ENCODE measurements at regions not wholly inside any gene's neighbourhood (a gene's known extent, or its start where the extent isn't known, plus 50 kb on each side); places are given as distances from the start of the nearest gene placed in this dataset.

- Mint-ChIP-seq H3K9me3 (no peaks in the 10 kb centered on the region), H3K27ac (no peak overlapping the region), H3K4me1 (no peaks in the 10 kb centered on the region), H3K4me3 (no peak overlapping the region), H3K27me3 (no peaks in the 10 kb centered on the region), H3K36me3 (ENCODE audit: low read depth) (no peaks in the 10 kb centered on the region)
- no peak for DNase-seq
- POLR2A ChIA-PET: no interaction called here
- CTCF ChIA-PET: no interaction called here
These were observed 717.8 kb downstream of the TMTC2 start for GRCh38 chr12:83404521-83404920.

GRCh38 chr12:83390186-83390585, 703.5 kb downstream of the TMTC2 start:
- Mint-ChIP-seq H3K4me3 (no peak overlapping the region), H3K27me3 (no peaks in the 10 kb centered on the region), H3K36me3 (ENCODE audit: low read depth) (no peaks in the 10 kb centered on the region), H3K27ac (no peak overlapping the region), H3K9me3 (no peaks in the 10 kb centered on the region), H3K4me1 (no peaks in the 10 kb centered on the region)
- ChIA-PET POLR2A (no interaction called here), CTCF (no interaction called here)
- no peak for DNase-seq

- H3K4me1 Mint-ChIP-seq: no peaks in the 10 kb centered on the region
- POLR2A ChIA-PET: no interaction called here
- H3K4me3 Mint-ChIP-seq: no peak overlapping the region
- no peaks in the 10 kb centered on the region for H3K27me3 Mint-ChIP-seq
- H3K9me3 Mint-ChIP-seq: no peaks in the 10 kb centered on the region
- no peaks in the 10 kb centered on the region for H3K36me3 Mint-ChIP-seq (ENCODE audit: low read depth)
- CTCF ChIA-PET: no interaction called here
- no peak overlapping the region for H3K27ac Mint-ChIP-seq
- no peak for DNase-seq
These were observed 702.7 kb downstream of the TMTC2 start for GRCh38 chr12:83389237-83389996.

- Mint-ChIP-seq H3K27ac (no peak overlapping the region), H3K4me3 (no peak overlapping the region), H3K9me3 (no peaks in the 10 kb centered on the region), H3K4me1 (no peaks in the 10 kb centered on the region), H3K27me3 (no peaks in the 10 kb centered on the region), H3K36me3 (ENCODE audit: low read depth) (no peaks in the 10 kb centered on the region)
- ChIA-PET CTCF (no interaction called here), POLR2A (no interaction called here)
- no peak for DNase-seq
These were observed 701.8 kb downstream of the TMTC2 start for GRCh38 chr12:83388551-83388950.

- no peak overlapping the region for H3K4me3 Mint-ChIP-seq
- ChIA-PET CTCF (no interaction called here), POLR2A (no interaction called here)
- DNase-seq: no peak
- H3K27ac Mint-ChIP-seq: no peak overlapping the region
- no peaks in the 10 kb centered on the region for H3K4me1 Mint-ChIP-seq
- H3K27me3 Mint-ChIP-seq: no peaks in the 10 kb centered on the region
- no peaks in the 10 kb centered on the region for H3K9me3 Mint-ChIP-seq
- H3K36me3 Mint-ChIP-seq (ENCODE audit: low read depth): no peaks in the 10 kb centered on the region
These were observed 700.0 kb downstream of the TMTC2 start for GRCh38 chr12:83386527-83387264.

- no peaks in the 10 kb centered on the region for H3K36me3 Mint-ChIP-seq (ENCODE audit: low read depth)
These were observed 691.6 kb downstream of the TMTC2 start for GRCh38 chr12:83378186-83378727.

GRCh38 chr12:83365317-83365716, 678.6 kb downstream of the TMTC2 start:
- CTCF ChIA-PET: no interaction called here

More at GRCh38 chr12:83378186-83378727, 691.6 kb downstream of the TMTC2 start:
- Mint-ChIP-seq H3K9me3 (no peaks in the 10 kb centered on the region), H3K27me3 (no peaks in the 10 kb centered on the region), H3K4me1 (no peaks in the 10 kb centered on the region), H3K4me3 (no peak overlapping the region), H3K27ac (no peak overlapping the region)
- ChIA-PET CTCF (interaction anchor here (0.6 kb wide), 1 partner anchor 994 kb away, joined by 3 read pairs; no protein-coding TSS in a partner anchor), POLR2A (no interaction called here)
- no peak for DNase-seq

GRCh38 chr12:83361475-83361874, 674.8 kb downstream of the TMTC2 start:
- no peaks in the 10 kb centered on the region for H3K27me3 Mint-ChIP-seq
- no peaks in the 10 kb centered on the region for H3K4me1 Mint-ChIP-seq
- CTCF ChIA-PET: no interaction called here
- H3K9me3 Mint-ChIP-seq: no peaks in the 10 kb centered on the region
- no peak overlapping the region for H3K27ac Mint-ChIP-seq
- DNase-seq: no peak
- H3K4me3 Mint-ChIP-seq: no peak overlapping the region
- no peaks in the 10 kb centered on the region for H3K36me3 Mint-ChIP-seq (ENCODE audit: low read depth)
- POLR2A ChIA-PET: no interaction called here

More at GRCh38 chr12:83365317-83365716, 678.6 kb downstream of the TMTC2 start:
- DNase-seq: no peak
- no peaks in the 10 kb centered on the region for H3K9me3 Mint-ChIP-seq
- H3K36me3 Mint-ChIP-seq (ENCODE audit: low read depth): no peaks in the 10 kb centered on the region
- H3K27me3 Mint-ChIP-seq: no peaks in the 10 kb centered on the region
- POLR2A ChIA-PET: no interaction called here
- H3K4me3 Mint-ChIP-seq: no peak overlapping the region
- H3K27ac Mint-ChIP-seq: no peak overlapping the region
- no peaks in the 10 kb centered on the region for H3K4me1 Mint-ChIP-seq

GRCh38 chr12:83361071-83361470, 674.4 kb downstream of the TMTC2 start:
- no peak overlapping the region for H3K27ac Mint-ChIP-seq
- H3K27me3 Mint-ChIP-seq: no peaks in the 10 kb centered on the region
- ChIA-PET POLR2A (no interaction called here), CTCF (no interaction called here)
- no peaks in the 10 kb centered on the region for H3K4me1 Mint-ChIP-seq
- no peak for DNase-seq
- no peak overlapping the region for H3K4me3 Mint-ChIP-seq
- H3K9me3 Mint-ChIP-seq: no peaks in the 10 kb centered on the region
- no peaks in the 10 kb centered on the region for H3K36me3 Mint-ChIP-seq (ENCODE audit: low read depth)

- H3K27ac Mint-ChIP-seq: no peak overlapping the region
- no peak overlapping the region for H3K4me3 Mint-ChIP-seq
- CTCF ChIA-PET: no interaction called here
- no peaks in the 10 kb centered on the region for H3K9me3 Mint-ChIP-seq
- H3K27me3 Mint-ChIP-seq: no peaks in the 10 kb centered on the region
- no peak for DNase-seq
- POLR2A ChIA-PET: no interaction called here
- no peaks in the 10 kb centered on the region for H3K36me3 Mint-ChIP-seq (ENCODE audit: low read depth)
- H3K4me1 Mint-ChIP-seq: no peaks in the 10 kb centered on the region
These were observed 663.4 kb downstream of the TMTC2 start for GRCh38 chr12:83349907-83350611.

GRCh38 chr12:83346333-83346732, 659.6 kb downstream of the TMTC2 start:
- no peak for DNase-seq
- ChIA-PET CTCF (no interaction called here), POLR2A (no interaction called here)
- Mint-ChIP-seq H3K9me3 (no peaks in the 10 kb centered on the region), H3K4me3 (no peak overlapping the region), H3K36me3 (ENCODE audit: low read depth) (no peaks in the 10 kb centered on the region), H3K27ac (no peak overlapping the region), H3K4me1 (no peaks in the 10 kb centered on the region), H3K27me3 (no peaks in the 10 kb centered on the region)

GRCh38 chr12:83343767-83344166, 657.1 kb downstream of the TMTC2 start:
- no peak overlapping the region for H3K4me3 Mint-ChIP-seq
- H3K4me1 Mint-ChIP-seq: no peaks in the 10 kb centered on the region
- ChIA-PET CTCF (no interaction called here), POLR2A (no interaction called here)
- no peak overlapping the region for H3K27ac Mint-ChIP-seq
- no peaks in the 10 kb centered on the region for H3K9me3 Mint-ChIP-seq
- no peaks in the 10 kb centered on the region for H3K36me3 Mint-ChIP-seq (ENCODE audit: low read depth)
- H3K27me3 Mint-ChIP-seq: no peaks in the 10 kb centered on the region
- no peak for DNase-seq

- Mint-ChIP-seq H3K4me3 (no peak overlapping the region), H3K27me3 (no peaks in the 10 kb centered on the region), H3K4me1 (no peaks in the 10 kb centered on the region), H3K9me3 (no peaks in the 10 kb centered on the region), H3K36me3 (ENCODE audit: low read depth) (no peaks in the 10 kb centered on the region), H3K27ac (no peak overlapping the region)
- CTCF ChIA-PET: no interaction called here
- DNase-seq: no peak
- POLR2A ChIA-PET: no interaction called here
These were observed 649.0 kb downstream of the TMTC2 start for GRCh38 chr12:83335748-83336147.

Data from activated CD4-positive, alpha-beta memory T cell treated with anti-CD3 and anti-CD28 coated beads, Interleukin-2, amount 10 ng/mL, durations not matched to agents 7 days and 5 days (primary cell).